H9 (cell line): ENCODE measurements at regions not wholly inside any gene's neighbourhood (a gene's known extent, or its start where the extent isn't known, plus 50 kb on each side); places are given as distances from the start of the nearest gene placed in this dataset.
A peak's percentile ranks its signal among the peaks of the same experiment; 100 is the strongest.

Experiments
- DNase-seq: peaks from one replicate; pipeline ENCODE4 v3.0.0-alpha.2; 2017
- H2AFZ ChIP-seq: one replicate; pipeline ENCODE4 v1.6.1; 2013; ENCODE audit warnings: mild to moderate bottlenecking, low read length, control low read depth, moderate library complexity
- H2AK5ac ChIP-seq: 2 replicates; pipeline ENCODE4 v1.6.1; 2013; ENCODE audit warnings: low read length, control low read depth, mixed read lengths; ENCODE audit not compliant: insufficient read length
- H2BK120ac ChIP-seq: one replicate; pipeline ENCODE4 v1.6.1; 2013; ENCODE audit warnings: low read depth, mild to moderate bottlenecking, low read length, control low read depth, inconsistent platforms; ENCODE audit not compliant: poor library complexity, severe bottlenecking
- H2BK12ac ChIP-seq: 2 replicates; pipeline ENCODE4 v1.6.1; 2013; ENCODE audit warnings: low read length, control low read depth, mixed read lengths, low read depth; ENCODE audit not compliant: insufficient read length
- H2BK15ac ChIP-seq: 2 replicates; pipeline ENCODE4 v1.6.1; 2013; ENCODE audit warnings: low read depth, low read length, control low read depth
- H2BK20ac ChIP-seq: one replicate; pipeline ENCODE4 v1.6.1; 2013; ENCODE audit warnings: low read depth, mild to moderate bottlenecking, low read length, control low read depth, inconsistent platforms; ENCODE audit not compliant: poor library complexity, severe bottlenecking
- H2BK5ac ChIP-seq: 2 replicates; pipeline ENCODE4 v1.6.1; 2013; ENCODE audit warnings: low read length, control low read depth, mixed read lengths; ENCODE audit not compliant: insufficient read length
- H3K14ac ChIP-seq: 2 replicates; pipeline ENCODE4 v1.6.1; 2013; ENCODE audit warnings: low read length, control low read depth; ENCODE audit not compliant: insufficient read depth
- H3K18ac ChIP-seq: 2 replicates; pipeline ENCODE4 v1.6.1; 2013; ENCODE audit warnings: low read depth, mild to moderate bottlenecking, mixed read lengths, low read length, control low read depth; ENCODE audit not compliant: insufficient read length
- H3K23ac ChIP-seq: 2 replicates; pipeline ENCODE4 v1.6.1; 2013; ENCODE audit warnings: low read length, control low read depth, mixed read lengths, low read depth; ENCODE audit not compliant: insufficient read length
- H3K23me2 ChIP-seq: 2 replicates; pipeline ENCODE4 v1.6.1; 2013; ENCODE audit warnings: low read depth, mild to moderate bottlenecking, mixed read lengths, low read length, control low read depth; ENCODE audit not compliant: insufficient read length, poor library complexity, severe bottlenecking
- H3K27ac ChIP-seq: 2 replicates; pipeline ENCODE4 v1.5.1; 2013; ENCODE audit warnings: low read length, control low read depth, mixed read lengths, low read depth; ENCODE audit not compliant: insufficient read length
- H3K27me3 ChIP-seq: 2 replicates; pipeline ENCODE4 v1.6.1; 2013; ENCODE audit warnings: low read length, control low read depth, inconsistent platforms; ENCODE audit not compliant: insufficient read depth
- H3K4ac ChIP-seq: 2 replicates; pipeline ENCODE4 v1.6.1; 2013; ENCODE audit warnings: low read depth, mild to moderate bottlenecking, control low read depth, inconsistent platforms, low read length, moderate library complexity
- H3K4me1 ChIP-seq: 2 replicates; pipeline ENCODE4 v1.6.1; 2013; ENCODE audit warnings: low read length, control low read depth, inconsistent platforms; ENCODE audit not compliant: insufficient read depth
- H3K4me2 ChIP-seq: 2 replicates; pipeline ENCODE4 v1.6.1; 2013; ENCODE audit warnings: low read length, control low read depth, mixed read lengths; ENCODE audit not compliant: insufficient read length, insufficient read depth
- H3K56ac ChIP-seq: 2 replicates; pipeline ENCODE4 v1.6.1; 2013; ENCODE audit warnings: low read depth, mild to moderate bottlenecking, mixed read lengths, low read length, control low read depth; ENCODE audit not compliant: insufficient read length
- H3K79me1 ChIP-seq: 2 replicates; pipeline ENCODE4 v1.6.1; 2013; ENCODE audit warnings: low read depth, mild to moderate bottlenecking, moderate library complexity, low read length, control low read depth, inconsistent platforms; ENCODE audit not compliant: insufficient read depth, poor library complexity, severe bottlenecking
- H3K79me2 ChIP-seq: 2 replicates; pipeline ENCODE4 v1.6.1; 2013; ENCODE audit warnings: low read length, control low read depth, inconsistent platforms; ENCODE audit not compliant: insufficient read depth
- H3K9ac ChIP-seq: 2 replicates; pipeline ENCODE4 v1.6.1; 2013; ENCODE audit warnings: low read length, control low read depth, mixed read lengths; ENCODE audit not compliant: insufficient read length; ENCODE audit errors: extremely low read depth
- H3K9me3 ChIP-seq: one replicate; pipeline ENCODE4 v1.6.1; 2013; ENCODE audit warnings: low read depth, low read length, inconsistent platforms; ENCODE audit not compliant: control insufficient read depth
- H3T11ph ChIP-seq: one replicate; pipeline ENCODE4 v1.6.1; 2013; ENCODE audit warnings: mild to moderate bottlenecking, low read length, control low read depth, inconsistent platforms
- H4K20me1 ChIP-seq: one replicate; pipeline ENCODE4 v1.6.1; 2013; ENCODE audit not compliant: control insufficient read depth, insufficient read length, insufficient read depth
- H4K5ac ChIP-seq: 2 replicates; pipeline ENCODE4 v1.6.1; 2013; ENCODE audit warnings: low read depth, mild to moderate bottlenecking, mixed read lengths, low read length, control low read depth; ENCODE audit not compliant: insufficient read length
- H4K8ac ChIP-seq: replicated peaks from 2 replicates; pipeline ENCODE4 v1.6.1; 2013; ENCODE audit warnings: low read length, control low read depth, mixed read lengths, low read depth; ENCODE audit not compliant: insufficient read length
- H4K91ac ChIP-seq: 2 replicates; pipeline ENCODE4 v1.6.1; 2013; ENCODE audit warnings: low read depth, mild to moderate bottlenecking, moderate library complexity, mixed read lengths, low read length, control low read depth; ENCODE audit not compliant: insufficient read length
- H3K27ac Mint-ChIP-seq, 3 experiments: 2 replicates in 2 of 3; 3 replicates in 1 of 3; pipeline ENCODE4 v1.8.0; 2020 to 2021; ENCODE audit warnings: mixed read lengths in 3 of 3, mild to moderate bottlenecking in 1 of 3, moderate library complexity in 1 of 3
- H3K27me3 Mint-ChIP-seq: 2 replicates; pipeline ENCODE4 v1.8.0; 2021; ENCODE audit warnings: low read depth, mild to moderate bottlenecking, moderate library complexity, mixed read lengths
- H3K36me3 Mint-ChIP-seq, 3 experiments: 2 replicates in 2 of 3; 3 replicates in 1 of 3; pipeline ENCODE4 v1.8.0; 2020 to 2021; ENCODE audit warnings: low read depth in 3 of 3, mixed read lengths in 3 of 3; ENCODE audit not compliant: insufficient read depth in 1 of 3
- H3K4me1 Mint-ChIP-seq, 2 experiments: 2 replicates each; pipeline ENCODE4 v1.8.0; 2020; ENCODE audit warnings: mixed read lengths in 2 of 2
- H3K4me3 Mint-ChIP-seq, 2 experiments: 2 replicates in 1 of 2; 3 replicates in 1 of 2; pipeline ENCODE4 v1.8.0; 2020 to 2021; ENCODE audit warnings: mild to moderate bottlenecking in 2 of 2, mixed read lengths in 2 of 2, moderate library complexity in 1 of 2
- H3K9me3 Mint-ChIP-seq, 2 experiments: 2 replicates in 1 of 2; 3 replicates in 1 of 2; pipeline ENCODE4 v1.8.0; 2020; ENCODE audit warnings: mild to moderate bottlenecking in 2 of 2, mixed read lengths in 2 of 2, moderate library complexity in 1 of 2
- WGBS: extraction: QIAGEN DNeasy Blood & Tissue Kit; methylation state at CpG from one replicate; pipeline ENCODE4 v1.1.7; 2013; ENCODE audit warnings: missing lambda C conversion rate, low lambda C conversion rate, mixed read lengths; ENCODE audit not compliant: insufficient read length; ENCODE audit errors: extremely low coverage; 5-methylcytosine and 5-hydroxymethylcytosine counted together
- TF ChIP-seq, protein P1 (sequence below): fragments of 200-600 bp; sonication (generic); conservative IDR thresholded peaks from 3 replicates; pipeline ENCODE4 v1.8.0; 2021; ENCODE audit warnings: antibody characterized with exemption, mild to moderate bottlenecking

DNA sequence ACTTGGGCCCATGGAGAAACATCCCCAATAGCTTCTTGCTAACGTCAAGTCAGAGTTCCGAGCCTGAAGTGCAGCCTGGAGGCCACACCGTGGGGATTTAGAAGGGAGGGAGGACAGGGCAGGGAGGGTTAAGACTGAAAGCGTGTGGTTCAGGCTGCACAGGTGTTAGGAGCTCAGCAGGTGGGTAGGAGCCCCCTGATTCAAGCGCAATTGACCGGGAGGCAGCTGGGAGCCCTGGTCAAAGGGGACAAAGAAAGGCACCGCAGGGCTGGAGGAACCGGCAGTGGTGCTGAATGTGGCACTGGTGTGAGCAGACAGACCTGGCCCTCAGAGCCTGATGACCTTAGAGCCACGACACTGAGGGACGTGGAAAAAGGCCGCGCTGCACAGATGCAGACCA, 149.6 kb downstream of the TMEM18 start:
- no peak overlapping the region for H3K27ac ChIP-seq
- peak; percentile 60 for DNase-seq
- TF ChIP-seq, protein P1, sequence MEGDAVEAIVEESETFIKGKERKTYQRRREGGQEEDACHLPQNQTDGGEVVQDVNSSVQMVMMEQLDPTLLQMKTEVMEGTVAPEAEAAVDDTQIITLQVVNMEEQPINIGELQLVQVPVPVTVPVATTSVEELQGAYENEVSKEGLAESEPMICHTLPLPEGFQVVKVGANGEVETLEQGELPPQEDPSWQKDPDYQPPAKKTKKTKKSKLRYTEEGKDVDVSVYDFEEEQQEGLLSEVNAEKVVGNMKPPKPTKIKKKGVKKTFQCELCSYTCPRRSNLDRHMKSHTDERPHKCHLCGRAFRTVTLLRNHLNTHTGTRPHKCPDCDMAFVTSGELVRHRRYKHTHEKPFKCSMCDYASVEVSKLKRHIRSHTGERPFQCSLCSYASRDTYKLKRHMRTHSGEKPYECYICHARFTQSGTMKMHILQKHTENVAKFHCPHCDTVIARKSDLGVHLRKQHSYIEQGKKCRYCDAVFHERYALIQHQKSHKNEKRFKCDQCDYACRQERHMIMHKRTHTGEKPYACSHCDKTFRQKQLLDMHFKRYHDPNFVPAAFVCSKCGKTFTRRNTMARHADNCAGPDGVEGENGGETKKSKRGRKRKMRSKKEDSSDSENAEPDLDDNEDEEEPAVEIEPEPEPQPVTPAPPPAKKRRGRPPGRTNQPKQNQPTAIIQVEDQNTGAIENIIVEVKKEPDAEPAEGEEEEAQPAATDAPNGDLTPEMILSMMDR: no peak
- H3K4ac ChIP-seq: no peak overlapping the region
- H2BK12ac ChIP-seq: no peak overlapping the region
- Mint-ChIP-seq H3K4me3 (no peak overlapping the region), H3K9me3 (peaks cover 6 to 7% of the 10 kb centered on the region in 2 experiments; a peak in 2 of 5 replicates), H3K36me3 (no peaks in the 10 kb centered on the region), H3K27me3 (peaks cover 24% of the 10 kb centered on the region), H3K4me1 (peaks cover 2 to 4% of the 10 kb centered on the region in 2 experiments; a peak in 2 of 4 replicates), H3K27ac (no peak overlapping the region)
- no peak overlapping the region for H2BK120ac ChIP-seq
- no peaks in the 10 kb centered on the region for H3K9me3 ChIP-seq
- no peaks in the 10 kb centered on the region; the same call in 1 of the 2 replicates for H3K27me3 ChIP-seq
- no CpG with 5 or more reads among the region's 12 CpGs for WGBS
- H3K14ac ChIP-seq: no peak overlapping the region
- no peaks in the 10 kb centered on the region for H3K79me1 ChIP-seq
- no peaks in the 10 kb centered on the region for H3K23me2 ChIP-seq
- no peak overlapping the region for H3K18ac ChIP-seq
- H3K4me2 ChIP-seq: no peak overlapping the region
- no peak overlapping the region for H2AFZ ChIP-seq
- no peak overlapping the region for H3K9ac ChIP-seq
- no peak overlapping the region for H3T11ph ChIP-seq
- no peak overlapping the region for H2BK20ac ChIP-seq
- no peak overlapping the region for H2AK5ac ChIP-seq
- no peak overlapping the region for H3K56ac ChIP-seq
- peaks cover 3% of the 10 kb centered on the region; the same call in 1 of the 2 replicates for H3K4me1 ChIP-seq
- no peak overlapping the region for H2BK15ac ChIP-seq
- H4K8ac ChIP-seq: peak overlapping the region; percentile 3
- H4K91ac ChIP-seq: no peak overlapping the region
- no peak overlapping the region for H3K23ac ChIP-seq
- no peaks in the 10 kb centered on the region for H4K20me1 ChIP-seq
- H4K5ac ChIP-seq: peak overlapping the region; percentile 6
- no peaks in the 10 kb centered on the region for H3K79me2 ChIP-seq
- H2BK5ac ChIP-seq: no peak overlapping the region
